ENCODE measurements at regions not wholly inside any gene's neighbourhood (a gene's known extent, or its start where the extent isn't known, plus 50 kb on each side); places are given as distances from the start of the nearest gene placed in this dataset.

DNA sequence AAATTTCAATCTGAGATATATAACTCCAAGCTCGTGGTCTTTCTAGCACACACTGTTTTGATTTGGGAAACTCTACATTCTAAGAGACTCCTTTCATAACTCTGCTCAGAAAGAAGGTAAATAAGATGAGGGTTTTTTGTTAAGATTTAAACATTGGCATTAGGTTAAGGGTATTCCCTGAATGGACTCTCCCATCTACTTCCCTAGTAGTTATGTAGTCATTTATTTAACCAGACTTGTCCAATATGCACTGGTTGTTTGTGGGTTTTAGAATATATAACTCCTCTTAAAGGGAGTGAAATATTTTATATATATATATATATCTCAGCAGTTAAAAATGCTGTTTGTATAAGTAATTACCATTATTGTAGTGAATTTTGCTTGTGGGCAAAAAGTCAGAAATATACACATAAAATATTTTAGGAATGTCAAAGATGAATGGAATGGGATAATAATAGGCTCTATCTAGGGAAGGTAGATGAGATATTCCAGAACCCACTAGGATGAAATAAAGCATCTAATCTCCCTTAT, 61.5 kb upstream of the WDR75 start:
- DNase-seq (ENCODE audit: low read depth), result no peak
- no peak overlapping the region for H3K4me3 ChIP-seq (ENCODE audit: low read depth, low read length)

GRCh38 chr2:189382668-189383067, 58.6 kb upstream of the WDR75 start:
- TF ChIP-seq, protein P1, sequence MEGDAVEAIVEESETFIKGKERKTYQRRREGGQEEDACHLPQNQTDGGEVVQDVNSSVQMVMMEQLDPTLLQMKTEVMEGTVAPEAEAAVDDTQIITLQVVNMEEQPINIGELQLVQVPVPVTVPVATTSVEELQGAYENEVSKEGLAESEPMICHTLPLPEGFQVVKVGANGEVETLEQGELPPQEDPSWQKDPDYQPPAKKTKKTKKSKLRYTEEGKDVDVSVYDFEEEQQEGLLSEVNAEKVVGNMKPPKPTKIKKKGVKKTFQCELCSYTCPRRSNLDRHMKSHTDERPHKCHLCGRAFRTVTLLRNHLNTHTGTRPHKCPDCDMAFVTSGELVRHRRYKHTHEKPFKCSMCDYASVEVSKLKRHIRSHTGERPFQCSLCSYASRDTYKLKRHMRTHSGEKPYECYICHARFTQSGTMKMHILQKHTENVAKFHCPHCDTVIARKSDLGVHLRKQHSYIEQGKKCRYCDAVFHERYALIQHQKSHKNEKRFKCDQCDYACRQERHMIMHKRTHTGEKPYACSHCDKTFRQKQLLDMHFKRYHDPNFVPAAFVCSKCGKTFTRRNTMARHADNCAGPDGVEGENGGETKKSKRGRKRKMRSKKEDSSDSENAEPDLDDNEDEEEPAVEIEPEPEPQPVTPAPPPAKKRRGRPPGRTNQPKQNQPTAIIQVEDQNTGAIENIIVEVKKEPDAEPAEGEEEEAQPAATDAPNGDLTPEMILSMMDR (IDR thresholded peaks at IDR 0.05; ENCODE audit: low read depth, low read length, missing control alignments), result no peak
- DNase-seq (ENCODE audit: low read depth), result no peak
- no peak overlapping the region for H3K4me3 ChIP-seq (ENCODE audit: low read depth, low read length)
- in situ Hi-C loops (cut with HindIII; ENCODE audit: low sequenced_read_pairs), result no loop called here

More for the DNA sequence above, 61.5 kb upstream of the WDR75 start:
- TF ChIP-seq, protein P1 (IDR thresholded peaks at IDR 0.05; ENCODE audit: low read depth, low read length, missing control alignments), result no peak
- in situ Hi-C loops (cut with HindIII; ENCODE audit: low sequenced_read_pairs), result no loop called here

- no peak for DNase-seq (ENCODE audit: low read depth)
- TF ChIP-seq, protein P1 (IDR thresholded peaks at IDR 0.05; ENCODE audit: low read depth, low read length, missing control alignments), result no peak
- H3K4me3 ChIP-seq (ENCODE audit: low read depth, low read length), result no peak overlapping the region
- in situ Hi-C loops (cut with HindIII; ENCODE audit: low sequenced_read_pairs), result no loop called here
Measured at GRCh38 chr2:189386741-189387140, 54.5 kb upstream of the WDR75 start.

GRCh38 chr2:189391201-189391600, 50.1 kb upstream of the WDR75 start:
- DNase-seq (ENCODE audit: low read depth), result no peak
- in situ Hi-C loops (cut with HindIII; ENCODE audit: low sequenced_read_pairs), result no loop called here

More at GRCh38 chr2:189391201-189391600, 50.1 kb upstream of the WDR75 start:
- no peak overlapping the region for H3K4me3 ChIP-seq (ENCODE audit: low read depth, low read length)
- TF ChIP-seq, protein P1 (IDR thresholded peaks at IDR 0.05; ENCODE audit: low read depth, low read length, missing control alignments), result no peak
